ENCODE measurements at regions not wholly inside any gene's neighbourhood (a gene's known extent, or its start where the extent isn't known, plus 50 kb on each side); places are given as distances from the start of the nearest gene placed in this dataset.

DNA sequence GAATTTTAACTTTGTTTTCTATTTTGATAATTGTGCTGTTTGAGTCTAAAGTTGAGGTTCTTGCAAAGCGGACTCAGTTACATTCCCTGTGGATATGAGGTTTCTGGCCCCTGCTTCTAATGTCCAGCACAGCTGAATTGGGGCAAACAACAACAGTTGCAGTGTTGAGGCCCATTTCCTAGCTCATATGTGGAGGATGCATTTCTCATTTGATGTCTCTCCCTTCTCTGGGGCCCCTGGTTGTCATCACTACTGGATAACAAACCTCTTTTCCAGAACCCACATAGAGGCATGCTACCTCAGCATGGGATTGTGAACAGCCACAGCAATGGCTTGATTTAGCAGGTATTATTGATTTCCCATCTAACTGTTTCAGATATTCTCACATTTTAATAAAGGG lies 208.2 kb upstream of the VSTM2A start:
- TF ChIP-seq, protein P1, sequence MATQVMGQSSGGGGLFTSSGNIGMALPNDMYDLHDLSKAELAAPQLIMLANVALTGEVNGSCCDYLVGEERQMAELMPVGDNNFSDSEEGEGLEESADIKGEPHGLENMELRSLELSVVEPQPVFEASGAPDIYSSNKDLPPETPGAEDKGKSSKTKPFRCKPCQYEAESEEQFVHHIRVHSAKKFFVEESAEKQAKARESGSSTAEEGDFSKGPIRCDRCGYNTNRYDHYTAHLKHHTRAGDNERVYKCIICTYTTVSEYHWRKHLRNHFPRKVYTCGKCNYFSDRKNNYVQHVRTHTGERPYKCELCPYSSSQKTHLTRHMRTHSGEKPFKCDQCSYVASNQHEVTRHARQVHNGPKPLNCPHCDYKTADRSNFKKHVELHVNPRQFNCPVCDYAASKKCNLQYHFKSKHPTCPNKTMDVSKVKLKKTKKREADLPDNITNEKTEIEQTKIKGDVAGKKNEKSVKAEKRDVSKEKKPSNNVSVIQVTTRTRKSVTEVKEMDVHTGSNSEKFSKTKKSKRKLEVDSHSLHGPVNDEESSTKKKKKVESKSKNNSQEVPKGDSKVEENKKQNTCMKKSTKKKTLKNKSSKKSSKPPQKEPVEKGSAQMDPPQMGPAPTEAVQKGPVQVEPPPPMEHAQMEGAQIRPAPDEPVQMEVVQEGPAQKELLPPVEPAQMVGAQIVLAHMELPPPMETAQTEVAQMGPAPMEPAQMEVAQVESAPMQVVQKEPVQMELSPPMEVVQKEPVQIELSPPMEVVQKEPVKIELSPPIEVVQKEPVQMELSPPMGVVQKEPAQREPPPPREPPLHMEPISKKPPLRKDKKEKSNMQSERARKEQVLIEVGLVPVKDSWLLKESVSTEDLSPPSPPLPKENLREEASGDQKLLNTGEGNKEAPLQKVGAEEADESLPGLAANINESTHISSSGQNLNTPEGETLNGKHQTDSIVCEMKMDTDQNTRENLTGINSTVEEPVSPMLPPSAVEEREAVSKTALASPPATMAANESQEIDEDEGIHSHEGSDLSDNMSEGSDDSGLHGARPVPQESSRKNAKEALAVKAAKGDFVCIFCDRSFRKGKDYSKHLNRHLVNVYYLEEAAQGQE (IDR thresholded peaks at IDR 0.05; ENCODE audit: insufficient read depth in 1 of 2, low read depth in 2 of 2, low read length in 2 of 2), result no peak
- TF ChIP-seq POLR2AphosphoS5 (IDR thresholded peaks at IDR 0.05; ENCODE audit: low read depth, low read length) (no peak), SIN3A (IDR thresholded peaks at IDR 0.05; ENCODE audit: borderline replicate concordance, insufficient read depth, low read length) (no peak), FOXP2 (optimal IDR thresholded peaks at IDR 0.05; ENCODE audit: borderline replicate concordance, extremely low read depth, extremely low read length, insufficient read depth) (no peak), TAF1 (IDR thresholded peaks at IDR 0.05; ENCODE audit: borderline replicate concordance, insufficient read depth, low read length) (no peak)

DNA sequence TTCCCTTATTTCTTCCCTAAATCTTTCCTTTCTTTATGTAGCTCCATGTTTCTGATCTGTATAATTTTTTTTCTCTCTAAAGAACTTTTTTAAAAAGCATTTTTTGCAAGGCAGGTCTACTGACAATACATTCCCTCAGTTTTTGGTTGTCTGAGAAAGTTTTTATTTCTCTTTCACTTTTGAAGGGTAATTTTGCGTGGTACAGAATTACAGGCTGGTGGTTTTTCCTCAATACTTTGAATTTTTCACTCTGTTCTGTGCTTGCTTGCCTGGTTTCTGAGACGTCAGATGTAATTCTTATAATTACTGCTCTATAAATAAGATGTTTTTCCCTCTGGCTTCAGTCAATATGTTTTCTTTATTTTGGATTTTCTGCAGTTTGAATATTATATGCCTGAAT lies 205.4 kb upstream of the VSTM2A start:
- TF ChIP-seq, protein P1 (IDR thresholded peaks at IDR 0.05; ENCODE audit: insufficient read depth in 1 of 2, low read depth in 2 of 2, low read length in 2 of 2), result no peak
- no peak for TF ChIP-seq TAF1 (IDR thresholded peaks at IDR 0.05; ENCODE audit: borderline replicate concordance, insufficient read depth, low read length)
- no peak for TF ChIP-seq SIN3A (IDR thresholded peaks at IDR 0.05; ENCODE audit: borderline replicate concordance, insufficient read depth, low read length)
- TF ChIP-seq FOXP2 (optimal IDR thresholded peaks at IDR 0.05; ENCODE audit: borderline replicate concordance, extremely low read depth, extremely low read length, insufficient read depth), result no peak
- no peak for TF ChIP-seq POLR2AphosphoS5 (IDR thresholded peaks at IDR 0.05; ENCODE audit: low read depth, low read length)

DNA sequence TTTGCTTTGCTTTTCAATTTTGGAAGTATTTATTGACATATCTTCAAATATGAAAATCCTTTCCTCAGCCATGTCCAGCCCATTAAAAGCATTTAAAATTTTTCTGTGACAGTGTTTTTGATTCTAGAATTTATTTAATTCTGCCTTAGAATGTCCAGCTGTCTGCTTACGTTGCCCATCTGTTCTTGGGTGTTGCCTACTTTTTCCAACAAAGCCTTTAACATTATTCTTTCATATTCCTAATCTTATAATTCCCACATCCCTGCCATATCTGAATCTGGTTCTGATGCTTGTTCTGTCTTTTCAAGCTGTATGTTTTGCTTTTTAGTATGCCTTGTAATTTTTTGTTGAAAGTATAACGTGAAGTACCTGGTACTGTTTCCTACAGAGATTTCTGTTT lies 204.7 kb upstream of the VSTM2A start:
- TF ChIP-seq POLR2AphosphoS5 (IDR thresholded peaks at IDR 0.05; ENCODE audit: low read depth, low read length) (no peak), SIN3A (IDR thresholded peaks at IDR 0.05; ENCODE audit: borderline replicate concordance, insufficient read depth, low read length) (no peak), FOXP2 (optimal IDR thresholded peaks at IDR 0.05; ENCODE audit: borderline replicate concordance, extremely low read depth, extremely low read length, insufficient read depth) (no peak), TAF1 (IDR thresholded peaks at IDR 0.05; ENCODE audit: borderline replicate concordance, insufficient read depth, low read length) (no peak)
- TF ChIP-seq, protein P1 (IDR thresholded peaks at IDR 0.05; ENCODE audit: insufficient read depth in 1 of 2, low read depth in 2 of 2, low read length in 2 of 2), result no peak

DNA sequence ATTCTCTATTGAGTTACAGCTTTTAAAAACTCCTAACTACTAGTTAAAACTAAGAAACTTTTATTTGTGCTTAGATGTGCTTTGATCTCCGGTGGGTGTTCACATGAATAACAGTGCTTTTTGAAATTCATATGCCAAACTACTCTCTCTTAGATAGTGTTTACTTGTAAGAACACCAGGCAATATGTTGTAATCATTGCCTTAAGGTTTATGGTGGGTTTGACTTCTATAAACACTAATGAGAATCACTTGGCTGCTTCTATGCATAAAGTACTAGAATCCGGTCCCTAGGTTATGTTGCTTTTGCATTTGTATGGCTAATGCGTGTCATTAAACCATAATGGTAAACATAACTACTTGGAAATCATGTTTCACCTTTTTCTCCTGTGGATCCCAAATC lies 203.9 kb upstream of the VSTM2A start:
- TF ChIP-seq, protein P1 (IDR thresholded peaks at IDR 0.05; ENCODE audit: insufficient read depth in 1 of 2, low read depth in 2 of 2, low read length in 2 of 2), result no peak
- TF ChIP-seq POLR2AphosphoS5 (IDR thresholded peaks at IDR 0.05; ENCODE audit: low read depth, low read length) (no peak), FOXP2 (optimal IDR thresholded peaks at IDR 0.05; ENCODE audit: borderline replicate concordance, extremely low read depth, extremely low read length, insufficient read depth) (no peak), SIN3A (IDR thresholded peaks at IDR 0.05; ENCODE audit: borderline replicate concordance, insufficient read depth, low read length) (no peak), TAF1 (IDR thresholded peaks at IDR 0.05; ENCODE audit: borderline replicate concordance, insufficient read depth, low read length) (no peak)

DNA sequence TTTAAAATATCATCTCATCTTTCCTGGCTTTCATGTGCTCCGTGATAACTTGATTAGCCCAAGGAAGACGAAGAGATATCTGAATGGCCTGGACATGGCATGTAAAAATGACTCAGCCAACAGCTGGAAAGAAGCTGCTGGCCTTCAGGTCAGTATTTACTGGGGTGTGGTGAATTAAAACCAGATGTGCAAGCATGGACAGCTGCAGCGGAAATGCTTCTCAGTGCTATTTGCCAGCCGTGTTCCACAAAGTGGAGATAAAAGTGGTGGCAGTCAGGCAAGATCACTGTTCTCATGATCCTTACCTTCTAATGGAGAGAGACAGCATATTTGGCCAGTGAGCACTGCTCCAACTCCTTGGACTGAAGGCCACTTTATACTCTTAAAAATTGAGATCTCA lies 203.1 kb upstream of the VSTM2A start:
- no peak for TF ChIP-seq TAF1 (IDR thresholded peaks at IDR 0.05; ENCODE audit: borderline replicate concordance, insufficient read depth, low read length)
- TF ChIP-seq, protein P1 (IDR thresholded peaks at IDR 0.05; ENCODE audit: insufficient read depth in 1 of 2, low read depth in 2 of 2, low read length in 2 of 2), result peak in 1 of 2 experiments; percentile 50; a peak in 1 of 4 replicates
- peak; percentile 32; the same call in 1 of the 2 replicates for TF ChIP-seq POLR2AphosphoS5 (IDR thresholded peaks at IDR 0.05; ENCODE audit: low read depth, low read length)
- no peak for TF ChIP-seq SIN3A (IDR thresholded peaks at IDR 0.05; ENCODE audit: borderline replicate concordance, insufficient read depth, low read length)
- peak; percentile 91 for TF ChIP-seq FOXP2 (optimal IDR thresholded peaks at IDR 0.05; ENCODE audit: borderline replicate concordance, extremely low read depth, extremely low read length, insufficient read depth)

Measured in PFSK-1 (cell line).